ENCODE measurements at regions not wholly inside any gene's neighbourhood (a gene's known extent, or its start where the extent isn't known, plus 50 kb on each side); places are given as distances from the start of the nearest gene placed in this dataset.

DNA sequence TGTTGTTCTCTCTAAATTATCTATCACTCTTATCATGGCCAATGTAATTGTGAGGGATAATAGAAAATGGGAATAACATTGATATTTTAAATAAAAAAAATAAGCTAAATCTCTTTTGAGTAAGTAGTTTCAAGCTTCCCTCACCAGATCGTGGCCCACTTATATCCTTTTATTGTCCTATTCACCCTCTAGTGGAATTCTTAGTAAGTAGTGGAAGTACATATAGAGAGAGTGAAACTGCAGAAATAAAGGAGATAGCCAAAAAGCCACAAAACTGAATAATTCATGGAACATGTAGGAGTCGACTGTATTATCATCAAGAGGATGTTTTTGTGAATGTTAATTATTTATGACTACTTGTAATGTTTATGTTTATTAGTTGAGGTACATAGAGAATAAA, 66.1 kb upstream of the DTNA start:
- TF ChIP-seq, protein P1, sequence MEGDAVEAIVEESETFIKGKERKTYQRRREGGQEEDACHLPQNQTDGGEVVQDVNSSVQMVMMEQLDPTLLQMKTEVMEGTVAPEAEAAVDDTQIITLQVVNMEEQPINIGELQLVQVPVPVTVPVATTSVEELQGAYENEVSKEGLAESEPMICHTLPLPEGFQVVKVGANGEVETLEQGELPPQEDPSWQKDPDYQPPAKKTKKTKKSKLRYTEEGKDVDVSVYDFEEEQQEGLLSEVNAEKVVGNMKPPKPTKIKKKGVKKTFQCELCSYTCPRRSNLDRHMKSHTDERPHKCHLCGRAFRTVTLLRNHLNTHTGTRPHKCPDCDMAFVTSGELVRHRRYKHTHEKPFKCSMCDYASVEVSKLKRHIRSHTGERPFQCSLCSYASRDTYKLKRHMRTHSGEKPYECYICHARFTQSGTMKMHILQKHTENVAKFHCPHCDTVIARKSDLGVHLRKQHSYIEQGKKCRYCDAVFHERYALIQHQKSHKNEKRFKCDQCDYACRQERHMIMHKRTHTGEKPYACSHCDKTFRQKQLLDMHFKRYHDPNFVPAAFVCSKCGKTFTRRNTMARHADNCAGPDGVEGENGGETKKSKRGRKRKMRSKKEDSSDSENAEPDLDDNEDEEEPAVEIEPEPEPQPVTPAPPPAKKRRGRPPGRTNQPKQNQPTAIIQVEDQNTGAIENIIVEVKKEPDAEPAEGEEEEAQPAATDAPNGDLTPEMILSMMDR (IDR thresholded peaks at IDR 0.05), result no peak
- TF ChIP-seq POLR2A (IDR thresholded peaks at IDR 0.05), result no peak
- ATAC-seq (no peak), DNase-seq (no peak)
- Histone ChIP-seq H3K36me3 (no peaks in the 10 kb centered on the region), H3K27me3 (no peaks in the 10 kb centered on the region), H3K4me1 (no peaks in the 10 kb centered on the region), H3K9me3 (no peaks in the 10 kb centered on the region), H3K27ac (no peak overlapping the region), H3K4me3 (no peak overlapping the region)
- WGBS (ENCODE audit: insufficient coverage, low coverage, low lambda C conversion rate, missing lambda C conversion rate), result 54% methylated on average over 2 of the region's 2 CpGs
- intact Hi-C loops (cut with DNase I), result no loop called here

DNA sequence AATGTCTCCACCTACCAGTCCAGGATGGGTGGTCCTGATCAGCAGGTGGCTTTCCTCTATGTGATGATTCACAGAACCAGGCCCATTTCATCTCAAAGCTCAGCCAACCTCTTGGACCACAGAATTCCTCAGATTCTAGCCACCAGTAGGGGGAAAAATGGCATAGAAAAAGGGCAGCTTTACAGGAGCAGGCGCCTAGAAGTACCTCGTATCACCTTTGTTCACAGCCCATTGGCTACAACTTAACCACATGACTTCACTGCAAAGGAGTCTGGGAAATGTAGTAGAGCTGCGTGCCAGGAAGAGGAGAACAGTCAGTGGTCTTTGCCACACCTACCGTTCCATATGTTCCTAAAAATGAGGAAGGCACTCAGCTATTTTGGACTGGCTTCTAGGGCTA, 62.8 kb upstream of the DTNA start:
- intact Hi-C loops (cut with DNase I), result no loop called here
- no peak for ATAC-seq
- 87% methylated on average over 4 of the region's 4 CpGs for WGBS (ENCODE audit: insufficient coverage, low coverage, low lambda C conversion rate, missing lambda C conversion rate)

DNA sequence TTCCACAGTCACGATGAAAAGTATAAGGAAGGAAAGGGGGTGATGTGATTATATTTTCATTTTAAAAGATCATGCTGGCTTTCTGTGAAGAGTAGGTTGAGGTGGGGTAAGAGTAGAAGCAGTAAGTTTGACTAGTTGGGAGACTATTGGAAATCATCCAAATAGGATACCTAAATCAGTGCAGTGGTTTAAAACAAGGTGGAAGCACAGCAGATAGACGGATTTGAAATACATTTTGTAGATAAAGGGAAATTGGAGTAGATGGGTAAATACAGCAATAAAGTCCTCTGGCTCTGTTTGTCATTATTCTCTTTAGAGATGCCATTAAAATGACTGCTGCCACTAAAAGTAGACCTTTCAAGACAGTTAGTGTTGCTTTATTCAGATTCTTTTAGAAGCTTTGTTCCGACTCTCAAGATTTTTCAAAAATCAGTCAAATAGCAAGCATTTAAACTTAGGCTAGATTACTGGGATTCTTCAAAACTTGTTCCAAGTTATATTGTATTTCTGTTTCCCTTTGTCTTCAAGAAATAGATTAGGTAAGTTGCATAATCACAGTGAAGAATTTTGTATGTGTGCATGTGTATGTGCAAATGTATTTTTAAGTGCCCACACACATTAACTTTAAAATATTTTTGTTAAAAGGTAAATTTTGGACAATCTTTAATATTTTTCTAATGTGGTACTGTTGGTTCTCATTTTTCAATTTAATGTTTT, 61.7 kb upstream of the DTNA start:
- TF ChIP-seq, protein P1 (IDR thresholded peaks at IDR 0.05), result no peak
- TF ChIP-seq POLR2A (IDR thresholded peaks at IDR 0.05), result no peak
- intact Hi-C loops (cut with DNase I), result no loop called here
- Histone ChIP-seq H3K27me3 (no peaks in the 10 kb centered on the region), H3K4me1 (no peaks in the 10 kb centered on the region), H3K27ac (no peak overlapping the region), H3K9me3 (no peaks in the 10 kb centered on the region), H3K36me3 (no peaks in the 10 kb centered on the region), H3K4me3 (no peak overlapping the region)
- DNase-seq, result no peak
- ATAC-seq, result no peak
- 77% methylated on average over 3 of the region's 3 CpGs for WGBS (ENCODE audit: insufficient coverage, low coverage, low lambda C conversion rate, missing lambda C conversion rate)

More for the DNA sequence above, 62.8 kb upstream of the DTNA start:
- Histone ChIP-seq H3K4me1 (no peaks in the 10 kb centered on the region), H3K4me3 (no peak overlapping the region), H3K36me3 (no peaks in the 10 kb centered on the region), H3K27me3 (no peaks in the 10 kb centered on the region), H3K27ac (no peak overlapping the region), H3K9me3 (no peaks in the 10 kb centered on the region)
- TF ChIP-seq, protein P1 (IDR thresholded peaks at IDR 0.05), result no peak
- TF ChIP-seq POLR2A (IDR thresholded peaks at IDR 0.05), result no peak
- DNase-seq, result no peak

DNA sequence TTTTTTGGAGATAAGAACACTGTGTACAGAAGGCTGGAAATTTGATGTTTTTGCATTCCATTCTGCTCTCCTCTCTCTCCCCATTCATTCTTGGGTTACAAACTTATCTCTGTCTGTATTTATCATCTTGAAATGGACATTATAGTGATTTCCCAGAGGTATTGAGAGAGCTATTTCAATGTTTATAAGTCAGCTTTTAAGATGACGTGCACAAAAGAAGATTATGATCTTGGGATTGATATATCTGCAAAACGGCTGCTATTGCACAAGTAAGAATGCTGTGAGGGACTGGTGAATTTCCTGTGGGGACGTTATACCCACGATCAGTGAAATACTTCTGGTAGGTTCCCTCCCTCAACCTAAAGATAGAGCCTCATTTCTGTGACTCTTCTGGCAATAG, 61.0 kb upstream of the DTNA start:
- no peak overlapping the region for H3K4me3 ChIP-seq
- TF ChIP-seq POLR2A (IDR thresholded peaks at IDR 0.05), result no peak
- TF ChIP-seq, protein P1 (IDR thresholded peaks at IDR 0.05), result no peak
- no peaks in the 10 kb centered on the region for H3K4me1 ChIP-seq
- intact Hi-C loops (cut with DNase I), result no loop called here
- H3K27ac ChIP-seq, result no peak overlapping the region
- ATAC-seq (no peak), DNase-seq (no peak)
- no peaks in the 10 kb centered on the region for H3K27me3 ChIP-seq
- no peaks in the 10 kb centered on the region for H3K36me3 ChIP-seq
- H3K9me3 ChIP-seq, result no peaks in the 10 kb centered on the region
- 26% methylated on average over 4 of the region's 4 CpGs for WGBS (ENCODE audit: insufficient coverage, low coverage, low lambda C conversion rate, missing lambda C conversion rate)
